HepG2 (cell line): ENCODE measurements at regions not wholly inside any gene's neighbourhood (a gene's known extent, or its start where the extent isn't known, plus 50 kb on each side); places are given as distances from the start of the nearest gene placed in this dataset.

Experiments
- NCOA1 ChIP-seq: sonication (generic); formaldehyde crosslinking; IDR thresholded peaks from 2 replicates; pipeline ENCODE4 v1.9.0; 2021; ENCODE audit warnings: missing genetic modification reagents
- SP1 ChIP-seq, 2 experiments: fragments of 450-650 bp in 1 of 2; sonication (generic) in 1 of 2; formaldehyde crosslinking in 1 of 2; IDR thresholded peaks; 2 replicates each; pipeline versions ENCODE4 v1.4.0 to v1.6.1; 2016 to 2020; ENCODE audit warnings: missing genetic modification reagents in 1 of 2
- ZMYM3 ChIP-seq: sonication (generic); formaldehyde crosslinking; IDR thresholded peaks from 2 replicates; pipeline ENCODE4 v1.5.1; 2020; ENCODE audit warnings: mild to moderate bottlenecking, missing genetic modification reagents
- ZNF550 ChIP-seq: sonication (generic); formaldehyde crosslinking; IDR thresholded peaks from 2 replicates; pipeline ENCODE4 v1.4.0; 2020; ENCODE audit warnings: mild to moderate bottlenecking, missing genetic modification reagents, borderline replicate concordance
- ZNF615 ChIP-seq: sonication (generic); formaldehyde crosslinking; IDR thresholded peaks from 2 replicates; pipeline ENCODE4 v1.5.0; 2020; ENCODE audit warnings: mild to moderate bottlenecking, missing genetic modification reagents, borderline replicate concordance
- TF ChIP-seq, protein P1 (sequence below): sonication (generic); formaldehyde crosslinking; IDR thresholded peaks from 2 replicates; pipeline ENCODE4; 2020; ENCODE audit warnings: missing genetic modification reagents, mild to moderate bottlenecking, borderline replicate concordance
- TF ChIP-seq, protein P2 (sequence below): sonication (generic); formaldehyde crosslinking; IDR thresholded peaks from 2 replicates; pipeline ENCODE4 v1.4.0; 2020; ENCODE audit warnings: missing genetic modification reagents, borderline replicate concordance
- TF ChIP-seq, protein P3 (sequence below): sonication (generic); formaldehyde crosslinking; conservative IDR thresholded peaks from 2 replicates; pipeline ENCODE4 v1.8.0; 2022; ENCODE audit warnings: missing genetic modification reagents
- TF ChIP-seq, protein P4 (sequence below): fragments of 450-650 bp; IDR thresholded peaks from 2 replicates; pipeline ENCODE4 v1.6.1; 2017
- TF ChIP-seq, protein P5 (sequence below): sonication (generic); formaldehyde crosslinking; IDR thresholded peaks from 2 replicates; pipeline ENCODE4 v1.4.0; 2020; ENCODE audit warnings: mild to moderate bottlenecking, missing genetic modification reagents

DNA sequence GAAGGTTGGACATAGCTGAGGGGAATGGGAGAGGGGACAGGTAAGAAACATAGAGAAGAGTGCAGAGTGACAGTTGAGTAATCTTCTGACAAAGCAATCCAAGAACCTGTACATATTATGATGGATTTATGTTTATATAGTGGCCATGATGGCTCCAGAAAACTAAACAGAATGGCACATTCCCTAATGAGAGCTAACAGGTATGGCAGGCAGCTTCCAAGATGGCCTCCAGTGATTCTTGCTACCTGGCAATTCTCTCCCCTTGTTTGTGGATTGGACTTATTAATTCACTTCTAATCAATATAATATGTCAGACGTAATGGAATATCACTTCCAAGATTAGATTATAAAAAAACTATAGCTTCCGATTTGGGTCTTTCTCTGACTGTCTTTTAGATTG lies 359.5 kb downstream of the DTHD1 start (continued):
- TF ChIP-seq, protein P1, sequence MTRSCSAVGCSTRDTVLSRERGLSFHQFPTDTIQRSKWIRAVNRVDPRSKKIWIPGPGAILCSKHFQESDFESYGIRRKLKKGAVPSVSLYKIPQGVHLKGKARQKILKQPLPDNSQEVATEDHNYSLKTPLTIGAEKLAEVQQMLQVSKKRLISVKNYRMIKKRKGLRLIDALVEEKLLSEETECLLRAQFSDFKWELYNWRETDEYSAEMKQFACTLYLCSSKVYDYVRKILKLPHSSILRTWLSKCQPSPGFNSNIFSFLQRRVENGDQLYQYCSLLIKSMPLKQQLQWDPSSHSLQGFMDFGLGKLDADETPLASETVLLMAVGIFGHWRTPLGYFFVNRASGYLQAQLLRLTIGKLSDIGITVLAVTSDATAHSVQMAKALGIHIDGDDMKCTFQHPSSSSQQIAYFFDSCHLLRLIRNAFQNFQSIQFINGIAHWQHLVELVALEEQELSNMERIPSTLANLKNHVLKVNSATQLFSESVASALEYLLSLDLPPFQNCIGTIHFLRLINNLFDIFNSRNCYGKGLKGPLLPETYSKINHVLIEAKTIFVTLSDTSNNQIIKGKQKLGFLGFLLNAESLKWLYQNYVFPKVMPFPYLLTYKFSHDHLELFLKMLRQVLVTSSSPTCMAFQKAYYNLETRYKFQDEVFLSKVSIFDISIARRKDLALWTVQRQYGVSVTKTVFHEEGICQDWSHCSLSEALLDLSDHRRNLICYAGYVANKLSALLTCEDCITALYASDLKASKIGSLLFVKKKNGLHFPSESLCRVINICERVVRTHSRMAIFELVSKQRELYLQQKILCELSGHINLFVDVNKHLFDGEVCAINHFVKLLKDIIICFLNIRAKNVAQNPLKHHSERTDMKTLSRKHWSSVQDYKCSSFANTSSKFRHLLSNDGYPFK (CRISPR knock-in tag), result no peak
- no peak for TF ChIP-seq ZMYM3 (CRISPR knock-in tag)
- no peak for TF ChIP-seq ZNF615 (CRISPR knock-in tag)
- TF ChIP-seq NCOA1 (CRISPR knock-in tag), result no peak
- TF ChIP-seq, protein P2, sequence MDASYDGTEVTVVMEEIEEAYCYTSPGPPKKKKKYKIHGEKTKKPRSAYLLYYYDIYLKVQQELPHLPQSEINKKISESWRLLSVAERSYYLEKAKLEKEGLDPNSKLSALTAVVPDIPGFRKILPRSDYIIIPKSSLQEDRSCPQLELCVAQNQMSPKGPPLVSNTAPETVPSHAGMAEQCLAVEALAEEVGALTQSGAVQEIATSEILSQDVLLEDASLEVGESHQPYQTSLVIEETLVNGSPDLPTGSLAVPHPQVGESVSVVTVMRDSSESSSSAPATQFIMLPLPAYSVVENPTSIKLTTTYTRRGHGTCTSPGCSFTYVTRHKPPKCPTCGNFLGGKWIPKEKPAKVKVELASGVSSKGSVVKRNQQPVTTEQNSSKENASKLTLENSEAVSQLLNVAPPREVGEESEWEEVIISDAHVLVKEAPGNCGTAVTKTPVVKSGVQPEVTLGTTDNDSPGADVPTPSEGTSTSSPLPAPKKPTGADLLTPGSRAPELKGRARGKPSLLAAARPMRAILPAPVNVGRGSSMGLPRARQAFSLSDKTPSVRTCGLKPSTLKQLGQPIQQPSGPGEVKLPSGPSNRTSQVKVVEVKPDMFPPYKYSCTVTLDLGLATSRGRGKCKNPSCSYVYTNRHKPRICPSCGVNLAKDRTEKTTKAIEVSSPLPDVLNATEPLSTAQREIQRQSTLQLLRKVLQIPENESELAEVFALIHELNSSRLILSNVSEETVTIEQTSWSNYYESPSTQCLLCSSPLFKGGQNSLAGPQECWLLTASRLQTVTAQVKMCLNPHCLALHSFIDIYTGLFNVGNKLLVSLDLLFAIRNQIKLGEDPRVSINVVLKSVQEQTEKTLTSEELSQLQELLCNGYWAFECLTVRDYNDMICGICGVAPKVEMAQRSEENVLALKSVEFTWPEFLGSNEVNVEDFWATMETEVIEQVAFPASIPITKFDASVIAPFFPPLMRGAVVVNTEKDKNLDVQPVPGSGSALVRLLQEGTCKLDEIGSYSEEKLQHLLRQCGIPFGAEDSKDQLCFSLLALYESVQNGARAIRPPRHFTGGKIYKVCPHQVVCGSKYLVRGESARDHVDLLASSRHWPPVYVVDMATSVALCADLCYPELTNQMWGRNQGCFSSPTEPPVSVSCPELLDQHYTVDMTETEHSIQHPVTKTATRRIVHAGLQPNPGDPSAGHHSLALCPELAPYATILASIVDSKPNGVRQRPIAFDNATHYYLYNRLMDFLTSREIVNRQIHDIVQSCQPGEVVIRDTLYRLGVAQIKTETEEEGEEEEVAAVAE (CRISPR knock-in tag), result no peak
- TF ChIP-seq, protein P3, sequence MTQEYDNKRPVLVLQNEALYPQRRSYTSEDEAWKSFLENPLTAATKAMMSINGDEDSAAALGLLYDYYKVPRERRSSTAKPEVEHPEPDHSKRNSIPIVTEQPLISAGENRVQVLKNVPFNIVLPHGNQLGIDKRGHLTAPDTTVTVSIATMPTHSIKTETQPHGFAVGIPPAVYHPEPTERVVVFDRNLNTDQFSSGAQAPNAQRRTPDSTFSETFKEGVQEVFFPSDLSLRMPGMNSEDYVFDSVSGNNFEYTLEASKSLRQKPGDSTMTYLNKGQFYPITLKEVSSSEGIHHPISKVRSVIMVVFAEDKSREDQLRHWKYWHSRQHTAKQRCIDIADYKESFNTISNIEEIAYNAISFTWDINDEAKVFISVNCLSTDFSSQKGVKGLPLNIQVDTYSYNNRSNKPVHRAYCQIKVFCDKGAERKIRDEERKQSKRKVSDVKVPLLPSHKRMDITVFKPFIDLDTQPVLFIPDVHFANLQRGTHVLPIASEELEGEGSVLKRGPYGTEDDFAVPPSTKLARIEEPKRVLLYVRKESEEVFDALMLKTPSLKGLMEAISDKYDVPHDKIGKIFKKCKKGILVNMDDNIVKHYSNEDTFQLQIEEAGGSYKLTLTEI, result no peak
- no peak for TF ChIP-seq SP1 (IDR thresholded peaks at IDR 0.05)
- TF ChIP-seq SP1 (CRISPR knock-in tag; IDR thresholded peaks at IDR 0.05), result no peak
- TF ChIP-seq, protein P4, sequence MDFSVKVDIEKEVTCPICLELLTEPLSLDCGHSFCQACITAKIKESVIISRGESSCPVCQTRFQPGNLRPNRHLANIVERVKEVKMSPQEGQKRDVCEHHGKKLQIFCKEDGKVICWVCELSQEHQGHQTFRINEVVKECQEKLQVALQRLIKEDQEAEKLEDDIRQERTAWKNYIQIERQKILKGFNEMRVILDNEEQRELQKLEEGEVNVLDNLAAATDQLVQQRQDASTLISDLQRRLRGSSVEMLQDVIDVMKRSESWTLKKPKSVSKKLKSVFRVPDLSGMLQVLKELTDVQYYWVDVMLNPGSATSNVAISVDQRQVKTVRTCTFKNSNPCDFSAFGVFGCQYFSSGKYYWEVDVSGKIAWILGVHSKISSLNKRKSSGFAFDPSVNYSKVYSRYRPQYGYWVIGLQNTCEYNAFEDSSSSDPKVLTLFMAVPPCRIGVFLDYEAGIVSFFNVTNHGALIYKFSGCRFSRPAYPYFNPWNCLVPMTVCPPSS, result no peak
- TF ChIP-seq, protein P5, sequence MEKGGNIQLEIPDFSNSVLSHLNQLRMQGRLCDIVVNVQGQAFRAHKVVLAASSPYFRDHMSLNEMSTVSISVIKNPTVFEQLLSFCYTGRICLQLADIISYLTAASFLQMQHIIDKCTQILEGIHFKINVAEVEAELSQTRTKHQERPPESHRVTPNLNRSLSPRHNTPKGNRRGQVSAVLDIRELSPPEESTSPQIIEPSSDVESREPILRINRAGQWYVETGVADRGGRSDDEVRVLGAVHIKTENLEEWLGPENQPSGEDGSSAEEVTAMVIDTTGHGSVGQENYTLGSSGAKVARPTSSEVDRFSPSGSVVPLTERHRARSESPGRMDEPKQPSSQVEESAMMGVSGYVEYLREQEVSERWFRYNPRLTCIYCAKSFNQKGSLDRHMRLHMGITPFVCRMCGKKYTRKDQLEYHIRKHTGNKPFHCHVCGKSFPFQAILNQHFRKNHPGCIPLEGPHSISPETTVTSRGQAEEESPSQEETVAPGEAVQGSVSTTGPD (CRISPR knock-in tag), result no peak
- no peak for TF ChIP-seq ZNF550 (CRISPR knock-in tag)
- TF ChIP-seq, all 625 proteins: peak for 0
